ENCODE measurements at regions not wholly inside any gene's neighbourhood (a gene's known extent, or its start where the extent isn't known, plus 50 kb on each side); places are given as distances from the start of the nearest gene placed in this dataset.

DNA sequence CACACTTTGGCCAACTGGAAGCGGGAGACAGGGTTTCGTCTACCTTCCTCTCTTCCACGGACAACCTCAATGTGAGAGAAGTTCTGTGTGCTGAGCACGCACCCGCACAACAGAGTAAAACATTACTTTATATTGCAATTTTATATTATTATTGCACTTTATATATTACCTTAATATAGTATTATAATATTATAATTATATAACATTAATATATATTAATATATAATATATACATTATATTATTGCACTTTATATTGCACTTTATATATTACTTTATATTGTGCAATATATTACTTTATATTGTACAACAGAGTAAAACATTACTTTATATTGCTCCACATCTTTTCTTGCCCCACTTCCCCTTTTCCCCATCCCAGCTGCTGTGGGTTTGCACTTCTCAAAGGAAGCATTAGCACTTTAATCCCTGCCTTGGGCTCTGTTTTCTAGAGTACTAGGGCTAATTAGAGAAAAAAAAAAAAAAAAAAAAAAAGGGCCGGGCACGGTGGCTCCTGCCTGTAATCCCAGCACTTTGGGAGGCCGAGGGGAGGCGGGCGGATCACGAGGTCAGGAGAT is 76.4 kb upstream of the SLC4A7 start:
- TF ChIP-seq GATA3 (IDR thresholded peaks at IDR 0.05; ENCODE audit: low read depth, low read length) (no peak), GATA2 (IDR thresholded peaks at IDR 0.05; ENCODE audit: low read depth, low read length) (no peak)

All from SH-SY5Y (cell line).